Lower leg skin (tissue), 3 donors: ENCODE measurements at regions not wholly inside any gene's neighbourhood (a gene's known extent, or its start where the extent isn't known, plus 50 kb on each side); places are given as distances from the start of the nearest gene placed in this dataset.

ENCODE experiments used
- CTCF ChIP-seq, 3 donors: fragments of 450-650 bp; IDR thresholded peaks; one replicate each; pipeline ENCODE4 v1.5.1; 2016; ENCODE audit warnings: antibody characterized with exemption in 3 of 3, mild to moderate bottlenecking in 3 of 3, moderate library complexity in 2 of 3
- POLR2A ChIP-seq, 2 donors: fragments of 450-650 bp; IDR thresholded peaks; one replicate each; pipeline ENCODE4 v1.6.1; 2016 to 2017; ENCODE audit warnings: antibody characterized with exemption in 2 of 2, mild to moderate bottlenecking in 1 of 2, moderate library complexity in 1 of 2

GRCh38 chr2:144042751-144043150, 477.2 kb downstream of the ZEB2 start:
- TF ChIP-seq CTCF (IDR thresholded peaks at IDR 0.05) = no peak
- no peak for TF ChIP-seq POLR2A (IDR thresholded peaks at IDR 0.05)
